H1 (cell line): ENCODE measurements at regions not wholly inside any gene's neighbourhood (a gene's known extent, or its start where the extent isn't known, plus 50 kb on each side); places are given as distances from the start of the nearest gene placed in this dataset.

ENCODE experiments used
- CTCF ChIA-PET: fragments of 300-600 bp; sonication (Branson Sonifier 250); formaldehyde crosslinking; loops from one replicate; lab custom pipeline; 2021; ENCODE audit not compliant: partially characterized antibody; lab: Charles Lee
- POLR2A ChIA-PET: fragments of 300-600 bp; sonication (Branson Sonifier 250); formaldehyde crosslinking; loops from one replicate; lab custom pipeline; 2021; ENCODE audit warnings: inconsistent platforms; ENCODE audit not compliant: partially characterized antibody; lab: Charles Lee
- DNase-seq, 2 experiments: peaks; one replicate each; pipeline versions ENCODE4 v3.0.0 to v3.0.0-alpha.2; 2010 to 2022; ENCODE audit warnings: low spot score in 2 of 2, low read depth in 1 of 2, mixed read lengths in 1 of 2
- FAIRE-seq: peaks from 2 replicates; lab custom pipeline; 2011; peaks lifted over from hg19 to GRCh38; lab: Jason Lieb, UNC
- H2AFZ ChIP-seq: 2 replicates; pipeline ENCODE4 v1.8.1; 2012; ENCODE audit warnings: low read length, inconsistent platforms
- H2AK5ac ChIP-seq: 2 replicates; pipeline ENCODE4 v1.6.1; 2013; ENCODE audit warnings: low read depth, low read length
- H2BK120ac ChIP-seq: replicated peaks from 2 replicates; pipeline ENCODE3; 2013; ENCODE audit warnings: low read depth, low read length, inconsistent platforms
- H2BK12ac ChIP-seq: 2 replicates; pipeline ENCODE4 v1.6.1; 2013; ENCODE audit warnings: low read depth, low read length
- H2BK15ac ChIP-seq: 2 replicates; pipeline ENCODE4 v1.6.1; 2013; ENCODE audit warnings: low read length
- H2BK20ac ChIP-seq: 2 replicates; pipeline ENCODE4 v1.6.1; 2013; ENCODE audit warnings: low read length
- H2BK5ac ChIP-seq: 2 replicates; pipeline ENCODE4 v1.6.1; 2013; ENCODE audit warnings: low read depth, low read length
- H3K14ac ChIP-seq: 2 replicates; pipeline ENCODE4 v1.6.1; 2013; ENCODE audit warnings: inconsistent platforms; ENCODE audit not compliant: insufficient read length
- H3K18ac ChIP-seq: 2 replicates; pipeline ENCODE4 v1.6.1; 2013; ENCODE audit warnings: low read length; ENCODE audit errors: extremely low read depth
- H3K23ac ChIP-seq: 2 replicates; pipeline ENCODE4 v1.6.1; 2013; ENCODE audit warnings: inconsistent platforms; ENCODE audit not compliant: insufficient read length
- H3K23me2 ChIP-seq: 2 replicates; pipeline ENCODE4 v1.6.1; 2013; ENCODE audit warnings: low read depth, low read length
- H3K27ac ChIP-seq: 2 replicates; pipeline ENCODE4 v1.6.1; 2011; ENCODE audit warnings: low read depth, low read length, inconsistent platforms
- H3K27me3 ChIP-seq, 4 experiments: replicated peaks in 1 of 4; 1 replicate in 1 of 4; 2 replicates in 3 of 4; pipeline versions ENCODE4 v1.6.1 to v1.8.1; 2011 to 2013; ENCODE audit warnings: low read length in 3 of 4, mild to moderate bottlenecking in 3 of 4, inconsistent platforms in 2 of 4, mixed read lengths in 2 of 4, moderate library complexity in 1 of 4; ENCODE audit not compliant: control insufficient read depth in 3 of 4, insufficient read depth in 3 of 4; ENCODE audit errors: extremely low read depth in 1 of 4
- H3K36me3 ChIP-seq, 4 experiments: 2 replicates each; pipeline versions ENCODE4 v1.6.1 to v1.8.1; 2011 to 2013; ENCODE audit warnings: mild to moderate bottlenecking in 4 of 4, low read length in 3 of 4, moderate library complexity in 2 of 4, control low read depth in 1 of 4, inconsistent platforms in 1 of 4; ENCODE audit not compliant: insufficient read depth in 4 of 4, control insufficient read depth in 2 of 4
- H3K4ac ChIP-seq: replicated peaks from 2 replicates; pipeline ENCODE3; 2013; ENCODE audit warnings: low read length, low read depth, mixed read lengths, inconsistent platforms; ENCODE audit not compliant: insufficient read length
- H3K4me1 ChIP-seq, 4 experiments: replicated peaks in 1 of 4; 1 replicate in 1 of 4; 2 replicates in 3 of 4; pipeline versions ENCODE4 v1.6.1 to v1.8.1; 2011 to 2013; ENCODE audit warnings: low read length in 3 of 4, inconsistent platforms in 2 of 4, mixed read lengths in 1 of 4; ENCODE audit not compliant: insufficient read depth in 4 of 4, control insufficient read depth in 3 of 4
- H3K4me2 ChIP-seq, 2 experiments: 2 replicates each; pipeline versions ENCODE4 v1.6.1 to v1.8.1; 2011 to 2013; ENCODE audit warnings: low read depth in 2 of 2, low read length in 2 of 2, control low read depth in 1 of 2, inconsistent platforms in 1 of 2, mild to moderate bottlenecking in 1 of 2; ENCODE audit not compliant: insufficient read depth in 1 of 2
- H3K4me3 ChIP-seq, 4 experiments: fragments of 200-600, 300-600 bp in 1 of 4; sonication (generic), shearing (Covaris generic), sonication (Bioruptor Twin) in 1 of 4; 2 replicates each; pipeline versions ENCODE4 v1.5.1 to v1.8.1; 2011 to 2016; ENCODE audit warnings: low read length in 4 of 4, low read depth in 3 of 4, control low read depth in 2 of 4, inconsistent platforms in 2 of 4, mild to moderate bottlenecking in 2 of 4, mixed read lengths in 1 of 4, moderate library complexity in 1 of 4; ENCODE audit not compliant: insufficient read depth in 2 of 4; ENCODE audit errors: extremely low read depth in 1 of 4
- H3K56ac ChIP-seq: replicated peaks from 2 replicates; pipeline ENCODE3; 2013; ENCODE audit warnings: low read depth, mild to moderate bottlenecking, mixed read lengths, low read length, inconsistent platforms; ENCODE audit not compliant: insufficient read length
- H3K79me1 ChIP-seq: 2 replicates; pipeline ENCODE4 v1.6.1; 2013; ENCODE audit warnings: low read depth, low read length, control low read depth
- H3K79me2 ChIP-seq, 2 experiments: 2 replicates each; pipeline versions ENCODE4 v1.6.1 to v1.8.1; 2012 to 2013; ENCODE audit warnings: low read length in 2 of 2, mild to moderate bottlenecking in 2 of 2, inconsistent platforms in 1 of 2; ENCODE audit not compliant: insufficient read depth in 2 of 2, control insufficient read depth in 1 of 2
- H3K9ac ChIP-seq, 4 experiments: replicated peaks in 1 of 4; 1 replicate in 1 of 4; 2 replicates in 3 of 4; pipeline versions ENCODE4 v1.6.1 to v1.8.1; 2011 to 2013; ENCODE audit warnings: low read depth in 3 of 4, low read length in 3 of 4, control low read depth in 2 of 4, mild to moderate bottlenecking in 2 of 4, moderate library complexity in 2 of 4, inconsistent platforms in 1 of 4; ENCODE audit errors: extremely low read depth in 1 of 4
- H3K9me3 ChIP-seq, 2 experiments: 2 replicates each; pipeline versions ENCODE4 v1.6.1 to v1.8.1; 2012 to 2013; ENCODE audit warnings: mild to moderate bottlenecking in 2 of 2, moderate library complexity in 2 of 2, control low read depth in 1 of 2, inconsistent platforms in 1 of 2, low read depth in 1 of 2, low read length in 1 of 2, mixed read lengths in 1 of 2; ENCODE audit not compliant: insufficient read depth in 2 of 2
- H4K20me1 ChIP-seq, 2 experiments: replicated peaks in 1 of 2; 2 replicates each; pipeline versions ENCODE3 to v1.8.1; 2011 to 2013; ENCODE audit warnings: inconsistent platforms in 2 of 2, low read length in 2 of 2, mild to moderate bottlenecking in 1 of 2; ENCODE audit not compliant: insufficient read depth in 2 of 2, control insufficient read depth in 1 of 2
- H4K5ac ChIP-seq: 2 replicates; pipeline ENCODE4 v1.6.1; 2013; ENCODE audit warnings: low read length, low read depth, mixed read lengths, inconsistent platforms; ENCODE audit not compliant: insufficient read length
- H4K8ac ChIP-seq: 2 replicates; pipeline ENCODE4 v1.8.0; 2013; ENCODE audit warnings: mild to moderate bottlenecking, moderate library complexity, low read length, inconsistent platforms; ENCODE audit not compliant: insufficient read depth; ENCODE audit errors: extremely low read depth
- H4K91ac ChIP-seq: replicated peaks from 2 replicates; pipeline ENCODE3; 2013; ENCODE audit warnings: low read length, mixed read lengths, inconsistent platforms; ENCODE audit not compliant: insufficient read length
- HDAC2 ChIP-seq, 2 experiments: fragments of 300-600 bp in 1 of 2; sonication (generic) in 1 of 2; IDR thresholded peaks; 2 replicates each; pipeline ENCODE4 v1.6.1; 2011 to 2012; ENCODE audit warnings: low read depth in 2 of 2, low read length in 2 of 2, mild to moderate bottlenecking in 2 of 2, moderate library complexity in 2 of 2, borderline replicate concordance in 1 of 2, inconsistent platforms in 1 of 2
- RAD21 ChIP-seq, 2 experiments: IDR thresholded peaks in 1 of 2; conservative IDR thresholded peaks in 1 of 2; 2 replicates each; pipeline ENCODE4 v1.6.1; 2011; ENCODE audit warnings: low read depth in 2 of 2, low read length in 2 of 2, improper control_type of control experiment in 1 of 2, inconsistent platforms in 1 of 2, mild to moderate bottlenecking in 1 of 2, moderate library complexity in 1 of 2
- WGBS, 2 experiments: shearing (Covaris generic) in 1 of 2; methylation state at CpG; one replicate each; pipeline versions ENCODE4 v1.1.6 to v1.1.7; 2013 to 2015; ENCODE audit warnings: low lambda C conversion rate in 2 of 2, mixed read lengths in 2 of 2, inconsistent platforms in 1 of 2, low coverage in 1 of 2, missing lambda C conversion rate in 1 of 2; ENCODE audit not compliant: insufficient replicate concordance in 2 of 2, insufficient coverage in 1 of 2, insufficient read length in 1 of 2; ENCODE audit errors: extremely low coverage in 1 of 2, missing lambda C conversion rate in 1 of 2; 5-methylcytosine and 5-hydroxymethylcytosine counted together
- TF ChIP-seq, protein P1 (sequence below), 3 experiments: IDR thresholded peaks; 1 replicate in 2 of 3; 2 replicates in 1 of 3; pipeline versions ENCODE4 v1.5.1 to v1.6.1; 2011; ENCODE audit warnings: low read length in 3 of 3, mild to moderate bottlenecking in 3 of 3, inconsistent platforms in 2 of 3, low read depth in 1 of 3, moderate library complexity in 1 of 3; ENCODE audit not compliant: insufficient read depth in 1 of 3; ENCODE audit errors: control extremely low read depth in 1 of 3

DNA sequence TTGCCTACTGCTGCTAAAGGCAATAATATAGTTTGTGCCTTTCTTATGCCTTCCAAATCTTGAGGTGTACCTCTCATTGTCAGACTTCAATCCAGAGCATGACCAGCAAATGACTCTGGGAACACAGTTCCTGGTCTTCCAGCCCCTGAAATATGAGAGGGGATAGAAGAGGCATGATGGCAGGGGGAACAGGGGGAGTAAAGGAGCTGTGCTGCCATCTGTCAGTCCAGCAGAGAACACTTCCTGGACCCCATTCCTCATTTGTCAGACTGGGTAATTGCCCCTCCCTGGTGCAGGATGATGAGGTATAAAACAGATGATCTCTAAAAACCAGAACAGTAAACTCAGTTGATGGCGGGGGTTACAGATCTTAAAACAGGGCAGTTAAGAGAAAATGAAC, 618.7 kb downstream of the DIAPH3 start:
- ChIA-PET POLR2A (no interaction called here), CTCF (interaction anchor here (0.8 to 7.4 kb wide), 9 partner anchors 26 to 289 kb away, joined by 3 to 39 read pairs (median 5); no protein-coding TSS in a partner anchor)
- TF ChIP-seq RAD21 (IDR thresholded peaks at IDR 0.05 in 1 of 2, conservative IDR thresholded peaks at IDR 0.05 in 1 of 2; ENCODE audit: low read depth in 2 of 2, low read length in 2 of 2) (peak; percentile 70 to 80), HDAC2 (IDR thresholded peaks at IDR 0.05; ENCODE audit: borderline replicate concordance in 1 of 2, low read depth in 2 of 2, low read length in 2 of 2) (no peak)
- TF ChIP-seq, protein P1, sequence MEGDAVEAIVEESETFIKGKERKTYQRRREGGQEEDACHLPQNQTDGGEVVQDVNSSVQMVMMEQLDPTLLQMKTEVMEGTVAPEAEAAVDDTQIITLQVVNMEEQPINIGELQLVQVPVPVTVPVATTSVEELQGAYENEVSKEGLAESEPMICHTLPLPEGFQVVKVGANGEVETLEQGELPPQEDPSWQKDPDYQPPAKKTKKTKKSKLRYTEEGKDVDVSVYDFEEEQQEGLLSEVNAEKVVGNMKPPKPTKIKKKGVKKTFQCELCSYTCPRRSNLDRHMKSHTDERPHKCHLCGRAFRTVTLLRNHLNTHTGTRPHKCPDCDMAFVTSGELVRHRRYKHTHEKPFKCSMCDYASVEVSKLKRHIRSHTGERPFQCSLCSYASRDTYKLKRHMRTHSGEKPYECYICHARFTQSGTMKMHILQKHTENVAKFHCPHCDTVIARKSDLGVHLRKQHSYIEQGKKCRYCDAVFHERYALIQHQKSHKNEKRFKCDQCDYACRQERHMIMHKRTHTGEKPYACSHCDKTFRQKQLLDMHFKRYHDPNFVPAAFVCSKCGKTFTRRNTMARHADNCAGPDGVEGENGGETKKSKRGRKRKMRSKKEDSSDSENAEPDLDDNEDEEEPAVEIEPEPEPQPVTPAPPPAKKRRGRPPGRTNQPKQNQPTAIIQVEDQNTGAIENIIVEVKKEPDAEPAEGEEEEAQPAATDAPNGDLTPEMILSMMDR (IDR thresholded peaks at IDR 0.05; ENCODE audit: control extremely low read depth in 1 of 3, insufficient read depth in 1 of 3, low read depth in 1 of 3, low read length in 3 of 3) = peak; percentile 37 to 59 (median 39)
- no peak overlapping the region for H2BK120ac ChIP-seq
- no peak overlapping the region for H3K4me3 ChIP-seq
- FAIRE-seq = no peak
- no peak overlapping the region for H3K14ac ChIP-seq
- peaks cover 0 to 2% (median 0%) of the 10 kb centered on the region in 4 experiments; a peak in 1 of 7 replicates for H3K4me1 ChIP-seq
- no peaks in the 10 kb centered on the region for H3K79me1 ChIP-seq
- 0 out of 2 replicates have a peak overlapping the region, but pooled peaks have one; percentile 31 for H2BK12ac ChIP-seq
- H3K27me3 ChIP-seq = no peaks in the 10 kb centered on the region
- H2BK5ac ChIP-seq = peak overlapping the region; percentile 3; the same call in 1 of the 2 replicates
- no peak overlapping the region for H4K8ac ChIP-seq
- H4K91ac ChIP-seq = no peak overlapping the region
- no peak overlapping the region for H2AK5ac ChIP-seq
- H3K79me2 ChIP-seq = no peaks in the 10 kb centered on the region
- no peak overlapping the region for H4K5ac ChIP-seq
- 94% methylated on average over 1 of the region's 1 CpG; no CpG with 5 or more reads in 1 of the 2 experiments for WGBS, 2 experiments
- DNase-seq = no peak
- 0 out of 2 replicates have a peak overlapping the region, but pooled peaks have one; percentile 10 for H2AFZ ChIP-seq
- H2BK15ac ChIP-seq = no peak overlapping the region
- H3K23ac ChIP-seq = no peak overlapping the region
- no peaks in the 10 kb centered on the region for H3K36me3 ChIP-seq
- H3K23me2 ChIP-seq = no peaks in the 10 kb centered on the region; the same call in none of the 2 replicates
- no peak overlapping the region for H3K9ac ChIP-seq
- H2BK20ac ChIP-seq = 0 out of 2 replicates have a peak overlapping the region, but pooled peaks have one; percentile 69
- no peaks in the 10 kb centered on the region for H4K20me1 ChIP-seq
- H3K9me3 ChIP-seq = no peaks in the 10 kb centered on the region
- H3K27ac ChIP-seq = no peak overlapping the region
- no peak overlapping the region for H3K18ac ChIP-seq
- H3K4ac ChIP-seq = no peak overlapping the region
- H3K4me2 ChIP-seq = no peak overlapping the region
- no peak overlapping the region for H3K56ac ChIP-seq
